ENCODE measurements at regions not wholly inside any gene's neighbourhood (a gene's known extent, or its start where the extent isn't known, plus 50 kb on each side); places are given as distances from the start of the nearest gene placed in this dataset.
"Not testable (repeated sequence)": the region's sequence is repeated elsewhere in the genome, so short reads cannot be mapped to it uniquely, and the experiment has no call there.

GRCh38 chr2:7146151-7146550 is 228.9 kb downstream of the RNF144A start:
- no peak for DNase-seq (ENCODE audit: low spot score)

- no peak for DNase-seq (ENCODE audit: low spot score)
Measured at GRCh38 chr2:7154656-7155055, 237.4 kb downstream of the RNF144A start.

GRCh38 chr2:7161501-7161900 is 244.3 kb downstream of the RNF144A start:
- no peak for DNase-seq (ENCODE audit: low spot score)

DNA sequence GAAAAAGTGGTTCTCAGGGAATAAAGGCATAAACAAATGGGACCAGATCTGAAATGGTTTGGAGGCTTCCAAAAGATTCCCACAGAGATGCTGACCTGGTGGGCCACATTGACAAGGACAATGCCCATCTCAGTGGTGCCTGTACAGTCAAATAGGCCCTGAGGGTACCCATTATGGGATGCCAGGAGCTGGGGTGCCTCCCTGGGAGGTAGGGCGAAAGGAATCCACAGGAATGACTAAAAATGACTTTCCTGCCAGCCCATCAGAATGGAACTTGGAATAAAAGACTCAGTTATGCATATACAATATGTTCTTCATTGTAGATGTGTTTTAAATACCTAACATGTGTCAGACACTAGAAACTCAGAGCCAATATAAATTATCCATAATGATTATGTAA is 248.5 kb downstream of the RNF144A start:
- DNase-seq (ENCODE audit: low spot score) = no peak

- no peak for DNase-seq (ENCODE audit: low spot score)
Measured at GRCh38 chr2:7167801-7168411, 250.7 kb downstream of the RNF144A start.

DNA sequence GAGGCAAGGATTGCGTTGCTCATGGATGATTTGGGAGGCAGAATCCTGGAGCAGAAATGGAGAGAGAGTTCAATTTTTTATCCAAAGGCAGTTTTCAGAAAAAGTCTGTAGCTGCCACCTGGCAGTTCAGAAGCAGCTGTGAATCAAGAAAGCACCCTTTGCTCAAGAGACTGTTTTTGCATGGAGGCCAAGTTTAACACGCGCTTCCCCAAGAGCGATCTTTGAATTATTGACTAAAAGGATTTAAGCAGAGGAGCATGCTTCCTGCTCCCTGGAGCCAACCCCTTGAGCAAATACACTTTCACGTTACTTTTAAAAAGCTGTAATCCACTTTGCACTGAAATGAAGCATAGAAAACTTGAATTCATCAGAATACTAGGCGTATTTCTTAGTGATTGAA is 252.4 kb downstream of the RNF144A start:
- DNase-seq (ENCODE audit: low spot score) = no peak

DNA sequence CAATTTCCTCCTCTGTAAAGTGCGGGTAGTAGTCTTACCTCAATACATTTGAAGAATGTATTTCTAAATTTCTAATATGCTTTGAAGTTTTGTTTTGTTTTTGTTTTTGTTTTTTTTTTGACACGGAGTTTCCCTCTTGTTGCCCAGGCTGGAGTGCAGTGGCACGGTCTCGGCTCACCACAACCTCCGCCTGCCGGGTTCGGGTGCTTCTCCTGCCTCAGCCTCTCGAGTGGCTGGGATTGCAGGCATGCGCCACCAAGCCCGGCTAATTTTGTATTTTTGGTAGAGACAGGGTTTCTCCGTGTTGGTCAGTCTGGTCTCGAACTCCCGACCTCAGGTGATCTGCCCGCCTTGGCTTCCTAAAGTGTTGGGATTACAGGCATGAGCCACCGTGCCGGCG is 261.8 kb downstream of the RNF144A start:
- not testable (repeated sequence) for DNase-seq (ENCODE audit: low spot score)

DNA sequence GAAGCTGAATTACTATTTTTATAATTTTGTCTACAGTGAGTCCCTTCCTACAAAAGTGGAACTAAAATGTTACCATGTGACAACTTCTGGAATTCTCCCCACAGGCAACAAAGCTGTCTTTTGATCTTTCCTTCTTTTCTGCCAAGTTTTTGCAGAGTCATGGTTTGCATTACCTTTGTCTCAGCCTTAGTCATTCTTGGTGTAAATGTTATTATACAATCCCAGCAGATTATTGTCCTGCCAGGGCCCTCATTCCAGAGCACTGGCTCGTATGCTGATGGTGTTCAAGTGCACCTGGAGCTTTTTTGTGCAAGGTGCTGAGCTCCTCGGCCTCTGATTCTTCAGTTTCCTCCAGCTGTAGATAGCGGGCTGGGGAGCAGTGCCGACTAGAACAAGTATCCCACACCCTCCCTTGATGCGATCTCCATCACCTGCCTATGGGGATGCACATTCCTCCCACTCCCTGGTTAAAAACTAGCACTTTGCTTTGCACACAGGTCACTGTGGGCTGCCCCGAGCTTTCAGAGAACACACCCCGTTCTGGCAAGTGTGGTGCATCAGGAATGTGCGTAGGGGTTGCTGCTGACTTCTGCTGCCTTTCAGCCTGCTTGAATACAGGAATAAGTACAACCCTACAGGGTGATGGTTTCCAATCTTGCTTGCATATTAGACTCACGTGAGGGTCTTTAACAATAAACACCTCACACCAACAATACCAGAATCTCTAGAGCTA is 263.6 kb downstream of the RNF144A start:
- no peak for DNase-seq (ENCODE audit: low spot score)

DNA sequence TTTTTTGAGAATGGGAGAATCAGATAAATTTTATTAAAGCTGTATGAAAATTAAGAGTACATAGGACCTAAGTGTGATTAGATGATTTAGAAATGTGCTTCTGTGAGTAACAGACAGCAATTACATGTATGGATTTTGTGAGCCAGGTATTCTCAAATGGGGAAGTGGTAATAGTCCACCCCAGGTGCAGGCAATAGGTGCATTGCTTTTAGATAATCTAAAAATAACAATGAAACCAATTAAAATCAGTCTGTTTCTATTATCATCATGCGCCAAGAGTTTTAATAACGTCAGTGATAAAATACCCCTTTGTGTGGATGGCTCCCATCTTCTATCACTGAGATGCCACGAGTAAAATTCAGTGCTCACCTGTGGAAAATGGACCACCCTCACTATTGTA is 265.3 kb downstream of the RNF144A start:
- no peak for DNase-seq (ENCODE audit: low spot score)

DNA sequence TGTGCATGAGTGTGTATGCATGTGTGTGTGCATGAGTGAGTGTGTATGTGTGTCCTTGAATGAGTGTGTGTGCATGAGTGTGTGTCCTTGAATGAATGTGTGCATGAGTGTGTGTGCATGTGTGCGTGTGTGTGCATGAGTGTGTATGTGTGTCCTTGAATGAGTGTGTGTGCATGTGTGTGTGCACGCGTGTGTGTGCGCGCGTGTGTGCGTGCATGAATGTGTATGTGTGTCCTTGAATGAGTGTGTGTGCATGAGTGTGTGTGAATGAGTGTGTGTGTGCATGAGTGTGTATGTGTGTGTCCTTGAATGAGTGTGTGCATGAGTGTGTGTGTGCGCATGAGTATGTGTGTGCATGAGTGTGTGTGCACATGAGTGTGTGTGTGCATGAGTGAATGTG is 271.9 kb downstream of the RNF144A start:
- no peak for DNase-seq (ENCODE audit: low spot score)

- DNase-seq (ENCODE audit: low spot score) = no peak
Measured at GRCh38 chr2:7190587-7191324, 273.5 kb downstream of the RNF144A start.

- DNase-seq (ENCODE audit: low spot score) = no peak
Measured at GRCh38 chr2:7191932-7192331, 274.7 kb downstream of the RNF144A start.

GRCh38 chr2:7193457-7193856 is 276.2 kb downstream of the RNF144A start:
- DNase-seq (ENCODE audit: low spot score) = no peak

- DNase-seq (ENCODE audit: low spot score) = no peak
Measured at GRCh38 chr2:7194950-7195349, 277.7 kb downstream of the RNF144A start.

DNA sequence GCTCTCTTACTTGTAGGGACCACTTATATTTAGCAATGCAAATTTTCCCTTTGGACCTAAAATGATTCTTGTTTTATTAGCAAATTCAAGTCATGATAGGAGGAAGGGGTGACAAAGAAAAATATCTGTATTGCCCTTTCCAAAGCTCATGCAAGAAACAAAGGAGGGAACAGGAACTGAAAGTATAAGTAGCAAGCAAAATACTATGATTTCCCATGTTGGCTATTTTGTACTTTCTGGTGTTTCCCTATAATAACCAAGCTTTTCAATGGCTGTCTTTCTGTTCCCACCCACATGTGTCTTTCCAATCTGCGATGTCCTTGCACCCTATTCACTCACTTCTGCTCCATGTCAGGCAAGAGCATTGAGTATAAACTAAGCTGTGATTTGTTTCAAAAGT is 279.7 kb downstream of the RNF144A start:
- no peak for DNase-seq (ENCODE audit: low spot score)

- DNase-seq (ENCODE audit: low spot score) = no peak
Measured at GRCh38 chr2:7201851-7202250, 284.6 kb downstream of the RNF144A start.

GRCh38 chr2:7203056-7203467 is 285.9 kb downstream of the RNF144A start:
- DNase-seq (ENCODE audit: low spot score) = peak; percentile 19

- no peak for DNase-seq (ENCODE audit: low spot score)
Measured at GRCh38 chr2:7205151-7205830, 288.1 kb downstream of the RNF144A start.

DNA sequence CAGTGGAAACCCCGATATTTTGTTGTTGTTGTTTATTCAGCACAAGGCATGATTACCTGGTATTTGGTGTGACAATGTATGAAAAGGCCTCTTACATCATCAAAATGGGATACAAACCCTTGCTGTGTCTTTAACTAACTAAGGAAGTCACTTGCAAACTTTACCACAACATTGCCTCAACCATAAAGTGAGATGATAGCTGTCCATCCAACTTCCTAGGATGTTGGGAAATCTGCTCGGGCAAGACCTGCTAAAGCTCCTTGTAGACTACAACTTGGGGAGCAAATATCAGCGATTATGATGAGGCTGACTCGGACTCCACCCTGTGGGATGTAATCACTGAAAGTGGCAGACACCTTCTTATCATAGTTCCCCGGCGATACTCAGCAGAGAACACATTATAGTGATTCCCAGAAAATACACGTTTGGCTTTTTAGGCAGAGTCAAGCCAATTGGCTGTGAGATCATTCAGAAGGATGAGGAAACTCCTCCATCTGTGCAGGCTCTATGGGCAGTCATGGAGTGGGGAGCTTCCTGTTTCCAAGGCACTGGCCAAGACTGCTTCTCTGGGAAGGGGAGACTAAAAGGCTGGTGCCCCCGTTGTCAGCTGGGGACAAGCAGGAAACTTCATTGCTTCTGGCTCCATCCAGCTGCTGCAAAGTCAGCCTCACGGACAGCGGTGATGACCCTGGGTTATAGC is 289.0 kb downstream of the RNF144A start:
- no peak for DNase-seq (ENCODE audit: low spot score)

DNA sequence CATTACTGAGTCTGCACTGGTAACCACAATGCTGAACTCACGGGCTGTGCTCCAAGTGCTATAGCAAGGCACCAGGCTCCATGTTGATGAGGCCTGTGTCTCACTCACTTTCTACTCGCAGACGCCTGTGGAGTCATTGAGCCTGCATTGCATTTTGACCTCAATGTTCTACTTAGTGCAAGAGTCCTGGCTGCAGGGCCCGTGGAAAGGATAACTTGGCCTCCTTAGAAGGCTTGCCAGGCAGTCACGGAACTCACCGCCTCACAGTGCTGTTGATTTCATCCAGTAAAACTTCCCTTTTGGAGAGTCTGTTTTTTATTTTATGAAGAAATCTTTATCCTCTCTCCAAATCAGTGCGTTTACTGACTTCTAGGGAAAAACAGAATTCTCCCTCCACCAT is 290.4 kb downstream of the RNF144A start:
- DNase-seq (ENCODE audit: low spot score) = no peak

DNA sequence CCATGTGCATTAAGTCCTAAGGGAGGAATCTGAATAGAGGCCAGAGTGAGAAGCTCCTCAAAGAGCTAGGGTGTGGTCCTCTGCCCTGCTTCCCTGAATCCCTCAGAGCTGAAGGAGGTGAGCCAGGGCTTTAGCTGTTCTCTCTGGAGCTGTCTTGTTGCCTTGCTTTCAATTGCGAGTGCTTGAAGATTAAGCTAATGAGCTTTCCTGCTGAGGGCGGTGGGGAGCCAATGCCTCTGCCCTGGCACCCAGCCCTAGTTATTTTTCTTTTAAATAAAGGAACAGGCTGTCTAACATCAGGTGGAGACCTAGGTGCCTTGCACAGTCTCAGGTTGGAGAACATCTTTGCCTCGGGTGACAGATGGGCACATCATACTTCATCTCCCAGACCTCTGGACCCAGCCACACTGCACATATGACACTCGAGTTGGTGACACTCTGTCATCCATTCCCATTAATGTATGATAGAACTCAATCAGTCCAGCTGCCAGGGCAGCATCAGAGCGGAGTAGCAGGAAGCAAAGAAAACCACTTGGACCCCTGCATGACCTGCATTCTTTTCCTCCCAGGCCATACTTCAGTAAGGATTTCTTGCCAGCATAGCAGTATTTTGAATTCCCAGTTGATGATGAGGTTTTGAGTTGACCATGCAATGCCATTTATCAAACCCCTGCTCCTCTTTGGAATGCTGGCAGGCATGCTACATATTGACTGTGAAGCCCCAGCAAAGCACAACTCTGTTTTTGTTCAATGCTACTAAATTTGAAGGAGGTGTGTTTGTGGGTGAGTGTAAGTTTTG is 292.7 kb downstream of the RNF144A start:
- DNase-seq (ENCODE audit: low spot score) = no peak

Measured in HuH-7.5 (cell line).